Mucosa of stomach (tissue), 1 donor: ENCODE measurements at regions not wholly inside any gene's neighbourhood (a gene's known extent, or its start where the extent isn't known, plus 50 kb on each side); places are given as distances from the start of the nearest gene placed in this dataset.

Source experiments
- H3K27me3 ChIP-seq: one replicate; pipeline ENCODE4 v1.7.0; 2013; ENCODE audit warnings: mild to moderate bottlenecking, low read length; ENCODE audit not compliant: control insufficient read depth, insufficient read depth
- H3K36me3 ChIP-seq: one replicate; pipeline ENCODE4 v1.7.0; 2013; ENCODE audit warnings: low read length; ENCODE audit not compliant: control insufficient read depth, insufficient read depth
- H3K4me1 ChIP-seq: one replicate; pipeline ENCODE4 v1.7.0; 2013; ENCODE audit warnings: mild to moderate bottlenecking, low read length; ENCODE audit not compliant: control insufficient read depth, insufficient read depth
- H3K4me3 ChIP-seq: one replicate; pipeline ENCODE4 v1.7.0; 2013; ENCODE audit warnings: low read length
- H3K9ac ChIP-seq: one replicate; pipeline ENCODE4 v1.7.0; 2013; ENCODE audit warnings: mild to moderate bottlenecking, low read length, moderate library complexity
- H3K9me3 ChIP-seq: one replicate; pipeline ENCODE4 v1.7.0; 2013; ENCODE audit warnings: mild to moderate bottlenecking, low read length, moderate library complexity; ENCODE audit not compliant: control insufficient read depth
- donor health status: Pancreatic carcinoma.

- no peaks in the 10 kb centered on the region for H3K36me3 ChIP-seq
- H3K4me1 ChIP-seq, result no peaks in the 10 kb centered on the region
- no peaks in the 10 kb centered on the region for H3K27me3 ChIP-seq
- H3K4me3 ChIP-seq, result no peak overlapping the region
- H3K9ac ChIP-seq, result no peak overlapping the region
- no peaks in the 10 kb centered on the region for H3K9me3 ChIP-seq
Measured at GRCh38 chr2:83081826-83082690, 1377.0 kb downstream of the SUCLG1 start.

- Histone ChIP-seq H3K27me3 (no peaks in the 10 kb centered on the region), H3K36me3 (no peaks in the 10 kb centered on the region), H3K9ac (no peak overlapping the region), H3K4me3 (no peak overlapping the region), H3K4me1 (no peaks in the 10 kb centered on the region), H3K9me3 (no peaks in the 10 kb centered on the region)
Measured at GRCh38 chr2:83079007-83079406, 1380.1 kb downstream of the SUCLG1 start.

GRCh38 chr2:83072767-83073166 is 1386.3 kb downstream of the SUCLG1 start:
- Histone ChIP-seq H3K36me3 (no peaks in the 10 kb centered on the region), H3K27me3 (no peaks in the 10 kb centered on the region), H3K9ac (no peak overlapping the region), H3K4me3 (no peak overlapping the region), H3K9me3 (no peaks in the 10 kb centered on the region), H3K4me1 (no peaks in the 10 kb centered on the region)

GRCh38 chr2:83071914-83072313 is 1387.2 kb downstream of the SUCLG1 start:
- Histone ChIP-seq H3K9me3 (no peaks in the 10 kb centered on the region), H3K27me3 (no peaks in the 10 kb centered on the region), H3K4me3 (no peak overlapping the region), H3K9ac (no peak overlapping the region), H3K4me1 (no peaks in the 10 kb centered on the region), H3K36me3 (no peaks in the 10 kb centered on the region)

- no peaks in the 10 kb centered on the region for H3K27me3 ChIP-seq
- H3K36me3 ChIP-seq, result no peaks in the 10 kb centered on the region
Measured at GRCh38 chr2:83071352-83071751, 1387.7 kb downstream of the SUCLG1 start.

GRCh38 chr2:83069724-83070123 is 1389.4 kb downstream of the SUCLG1 start:
- H3K9me3 ChIP-seq, result no peaks in the 10 kb centered on the region
- no peak overlapping the region for H3K9ac ChIP-seq

More at GRCh38 chr2:83071352-83071751, 1387.7 kb downstream of the SUCLG1 start:
- Histone ChIP-seq H3K4me3 (no peak overlapping the region), H3K9me3 (no peaks in the 10 kb centered on the region), H3K4me1 (no peaks in the 10 kb centered on the region), H3K9ac (no peak overlapping the region)

GRCh38 chr2:83068714-83069113 is 1390.4 kb downstream of the SUCLG1 start:
- no peaks in the 10 kb centered on the region for H3K9me3 ChIP-seq
- no peaks in the 10 kb centered on the region for H3K27me3 ChIP-seq
- no peak overlapping the region for H3K9ac ChIP-seq
- no peaks in the 10 kb centered on the region for H3K4me1 ChIP-seq
- H3K36me3 ChIP-seq, result no peaks in the 10 kb centered on the region
- H3K4me3 ChIP-seq, result no peak overlapping the region

More at GRCh38 chr2:83069724-83070123, 1389.4 kb downstream of the SUCLG1 start:
- Histone ChIP-seq H3K4me1 (no peaks in the 10 kb centered on the region), H3K4me3 (no peak overlapping the region), H3K36me3 (no peaks in the 10 kb centered on the region), H3K27me3 (no peaks in the 10 kb centered on the region)

- H3K27me3 ChIP-seq, result no peaks in the 10 kb centered on the region
- H3K4me3 ChIP-seq, result no peak overlapping the region
- no peak overlapping the region for H3K9ac ChIP-seq
- H3K9me3 ChIP-seq, result no peaks in the 10 kb centered on the region
- H3K36me3 ChIP-seq, result no peaks in the 10 kb centered on the region
- H3K4me1 ChIP-seq, result no peaks in the 10 kb centered on the region
Measured at GRCh38 chr2:83067947-83068346, 1391.1 kb downstream of the SUCLG1 start.

- H3K9ac ChIP-seq, result no peak overlapping the region
- no peaks in the 10 kb centered on the region for H3K27me3 ChIP-seq
- H3K9me3 ChIP-seq, result no peaks in the 10 kb centered on the region
- H3K4me3 ChIP-seq, result no peak overlapping the region
- no peaks in the 10 kb centered on the region for H3K4me1 ChIP-seq
- no peaks in the 10 kb centered on the region for H3K36me3 ChIP-seq
Measured at GRCh38 chr2:83063933-83064332, 1395.1 kb downstream of the SUCLG1 start.

GRCh38 chr2:83063511-83063910 is 1395.6 kb downstream of the SUCLG1 start:
- H3K27me3 ChIP-seq, result no peaks in the 10 kb centered on the region
- H3K9me3 ChIP-seq, result no peaks in the 10 kb centered on the region
- H3K4me1 ChIP-seq, result no peaks in the 10 kb centered on the region
- H3K4me3 ChIP-seq, result no peak overlapping the region
- no peaks in the 10 kb centered on the region for H3K36me3 ChIP-seq
- H3K9ac ChIP-seq, result no peak overlapping the region

- no peaks in the 10 kb centered on the region for H3K9me3 ChIP-seq
- no peaks in the 10 kb centered on the region for H3K4me1 ChIP-seq
- no peaks in the 10 kb centered on the region for H3K36me3 ChIP-seq
- no peak overlapping the region for H3K4me3 ChIP-seq
- H3K9ac ChIP-seq, result no peak overlapping the region
- no peaks in the 10 kb centered on the region for H3K27me3 ChIP-seq
Measured at GRCh38 chr2:83058683-83059082, 1400.4 kb downstream of the SUCLG1 start.

GRCh38 chr2:83055376-83056010 is 1403.6 kb downstream of the SUCLG1 start:
- no peak overlapping the region for H3K4me3 ChIP-seq
- H3K27me3 ChIP-seq, result no peaks in the 10 kb centered on the region
- H3K36me3 ChIP-seq, result no peaks in the 10 kb centered on the region
- H3K9me3 ChIP-seq, result no peaks in the 10 kb centered on the region
- H3K4me1 ChIP-seq, result no peaks in the 10 kb centered on the region
- H3K9ac ChIP-seq, result no peak overlapping the region
